ENCODE measurements at regions not wholly inside any gene's neighbourhood (a gene's known extent, or its start where the extent isn't known, plus 50 kb on each side); places are given as distances from the start of the nearest gene placed in this dataset.

DNA sequence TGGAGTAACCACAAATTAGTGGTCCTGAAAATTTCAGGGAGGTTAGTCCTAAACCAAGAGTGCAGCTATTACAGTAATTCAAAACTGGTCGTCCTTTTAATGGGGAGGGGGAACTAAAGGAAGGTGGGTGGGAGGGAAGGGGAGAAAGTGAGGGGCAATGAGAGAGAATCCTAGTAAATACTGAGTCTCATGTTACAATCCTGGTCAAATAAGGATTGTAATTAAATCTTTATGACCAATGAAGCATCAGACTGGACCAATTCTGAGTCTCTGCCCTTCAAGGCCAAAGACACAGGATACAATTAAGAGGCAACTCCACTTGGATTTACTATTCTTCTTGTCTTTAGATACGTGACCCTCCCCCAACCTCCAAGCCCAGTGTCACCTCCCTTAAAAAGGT is 262.9 kb downstream of the BCL11A start:
- TF ChIP-seq, protein P1, sequence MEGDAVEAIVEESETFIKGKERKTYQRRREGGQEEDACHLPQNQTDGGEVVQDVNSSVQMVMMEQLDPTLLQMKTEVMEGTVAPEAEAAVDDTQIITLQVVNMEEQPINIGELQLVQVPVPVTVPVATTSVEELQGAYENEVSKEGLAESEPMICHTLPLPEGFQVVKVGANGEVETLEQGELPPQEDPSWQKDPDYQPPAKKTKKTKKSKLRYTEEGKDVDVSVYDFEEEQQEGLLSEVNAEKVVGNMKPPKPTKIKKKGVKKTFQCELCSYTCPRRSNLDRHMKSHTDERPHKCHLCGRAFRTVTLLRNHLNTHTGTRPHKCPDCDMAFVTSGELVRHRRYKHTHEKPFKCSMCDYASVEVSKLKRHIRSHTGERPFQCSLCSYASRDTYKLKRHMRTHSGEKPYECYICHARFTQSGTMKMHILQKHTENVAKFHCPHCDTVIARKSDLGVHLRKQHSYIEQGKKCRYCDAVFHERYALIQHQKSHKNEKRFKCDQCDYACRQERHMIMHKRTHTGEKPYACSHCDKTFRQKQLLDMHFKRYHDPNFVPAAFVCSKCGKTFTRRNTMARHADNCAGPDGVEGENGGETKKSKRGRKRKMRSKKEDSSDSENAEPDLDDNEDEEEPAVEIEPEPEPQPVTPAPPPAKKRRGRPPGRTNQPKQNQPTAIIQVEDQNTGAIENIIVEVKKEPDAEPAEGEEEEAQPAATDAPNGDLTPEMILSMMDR (conservative IDR thresholded peaks at IDR 0.05), result no peak
- no peak for TF ChIP-seq EZH2 (IDR thresholded peaks at IDR 0.05; ENCODE audit: low read depth)

Measured in PC-9 (cell line).